RWPE2 (cell line): ENCODE measurements at regions not wholly inside any gene's neighbourhood (a gene's known extent, or its start where the extent isn't known, plus 50 kb on each side); places are given as distances from the start of the nearest gene placed in this dataset.

Source experiments
- ATAC-seq: fragments of 200-7000 bp; cut with Tn5 transposase; 3 replicates; pipeline ENCODE4 v1.9.1; 2021; ENCODE audit warnings: low read depth
- DNase-seq: peaks from one replicate; pipeline ENCODE4 v3.0.0-alpha.2; 2020; ENCODE audit warnings: low spot score
- H3K27ac ChIP-seq: fragments of 450-650 bp; 2 replicates; pipeline ENCODE4 v1.5.1; 2017; ENCODE audit warnings: mild to moderate bottlenecking; ENCODE audit not compliant: poor library complexity, severe bottlenecking
- H3K27me3 ChIP-seq: fragments of 250-450 bp; sonication (Bioruptor Pico); 2 replicates; pipeline ENCODE4 v1.5.1; 2021; ENCODE audit warnings: mild to moderate bottlenecking, moderate library complexity; ENCODE audit not compliant: insufficient read depth, poor library complexity, severe bottlenecking
- H3K36me3 ChIP-seq: fragments of 250-450 bp; sonication (Bioruptor Pico); 2 replicates; pipeline ENCODE4 v1.5.1; 2020; ENCODE audit warnings: low read depth, mild to moderate bottlenecking, moderate library complexity
- H3K4me1 ChIP-seq: fragments of 250-450 bp; sonication (Bioruptor Pico); 2 replicates; pipeline ENCODE4 v1.5.1; 2021; ENCODE audit warnings: mild to moderate bottlenecking, moderate library complexity; ENCODE audit not compliant: insufficient read depth, poor library complexity, severe bottlenecking
- H3K4me3 ChIP-seq: fragments of 250-450 bp; sonication (Bioruptor Pico); 2 replicates; pipeline ENCODE4 v1.5.1; 2021; ENCODE audit warnings: mild to moderate bottlenecking, moderate library complexity; ENCODE audit not compliant: severe bottlenecking
- H3K9me3 ChIP-seq: fragments of 250-450 bp; sonication (Bioruptor Pico); 2 replicates; pipeline ENCODE4 v1.5.1; 2021; ENCODE audit warnings: mild to moderate bottlenecking, moderate library complexity; ENCODE audit not compliant: severe bottlenecking
- CTCF ChIP-seq: fragments of 450-650 bp; IDR thresholded peaks from one replicate; pipeline ENCODE4 v1.5.1; 2017; ENCODE audit warnings: mild to moderate bottlenecking, moderate library complexity; ENCODE audit not compliant: poor library complexity, severe bottlenecking

GRCh38 chr5:91955610-91956009, 572.5 kb upstream of the ARRDC3 start:
- Histone ChIP-seq H3K9me3 (no peaks in the 10 kb centered on the region), H3K27ac (no peak overlapping the region), H3K4me1 (no peaks in the 10 kb centered on the region), H3K36me3 (no peaks in the 10 kb centered on the region), H3K27me3 (peaks cover 2% of the 10 kb centered on the region), H3K4me3 (no peak overlapping the region)
- TF ChIP-seq CTCF, result no peak
- ATAC-seq (no peak), DNase-seq (no peak)

- no peak for DNase-seq
- no peak for ATAC-seq
- no peak for TF ChIP-seq CTCF
These were observed 571.0 kb upstream of the ARRDC3 start for GRCh38 chr5:91954136-91954535.

GRCh38 chr5:91950328-91950727, 567.2 kb upstream of the ARRDC3 start:
- TF ChIP-seq CTCF, result no peak
- Histone ChIP-seq H3K4me1 (no peaks in the 10 kb centered on the region), H3K27ac (no peak overlapping the region), H3K36me3 (no peaks in the 10 kb centered on the region), H3K9me3 (no peaks in the 10 kb centered on the region), H3K27me3 (peaks cover 4% of the 10 kb centered on the region), H3K4me3 (no peak overlapping the region)
- DNase-seq (no peak), ATAC-seq (no peak)

More at GRCh38 chr5:91954136-91954535, 571.0 kb upstream of the ARRDC3 start:
- Histone ChIP-seq H3K27me3 (no peaks in the 10 kb centered on the region), H3K36me3 (no peaks in the 10 kb centered on the region), H3K27ac (no peak overlapping the region), H3K9me3 (no peaks in the 10 kb centered on the region), H3K4me1 (no peaks in the 10 kb centered on the region), H3K4me3 (no peak overlapping the region)

GRCh38 chr5:91946870-91947269, 563.8 kb upstream of the ARRDC3 start:
- Histone ChIP-seq H3K9me3 (no peaks in the 10 kb centered on the region), H3K27ac (no peak overlapping the region), H3K36me3 (no peaks in the 10 kb centered on the region), H3K27me3 (peaks cover 4% of the 10 kb centered on the region), H3K4me1 (no peaks in the 10 kb centered on the region), H3K4me3 (no peak overlapping the region)
- no peak for TF ChIP-seq CTCF
- DNase-seq (no peak), ATAC-seq (no peak)

GRCh38 chr5:91941588-91941987, 558.5 kb upstream of the ARRDC3 start:
- DNase-seq, result no peak
- no peak overlapping the region for H3K4me3 ChIP-seq
- no peak for TF ChIP-seq CTCF
- H3K9me3 ChIP-seq, result no peaks in the 10 kb centered on the region
- no peaks in the 10 kb centered on the region for H3K27me3 ChIP-seq
- H3K4me1 ChIP-seq, result no peaks in the 10 kb centered on the region
- H3K36me3 ChIP-seq, result no peaks in the 10 kb centered on the region
- no peak overlapping the region for H3K27ac ChIP-seq
- no peak for ATAC-seq
